HCT116 (cell line): ENCODE measurements at regions not wholly inside any gene's neighbourhood (a gene's known extent, or its start where the extent isn't known, plus 50 kb on each side); places are given as distances from the start of the nearest gene placed in this dataset.

Experiments
- ATAC-seq: fragments of 200-7000 bp; cut with Tn5 transposase; 2 replicates; pipeline ENCODE4 v1.9.1; 2020; ENCODE audit warnings: mild to moderate bottlenecking, moderate library complexity
- BruUV-seq: library from RNA; stranded (reverse); fragments of 400-500 nt; replicated peaks from 2 replicates; lab custom pipeline; 2021; lab: Mats Ljungman, UMichigan
- CTCF ChIA-PET: fragments of 300-600 bp; sonication (Branson Sonifier 250); formaldehyde crosslinking; loops from one replicate; lab custom pipeline; 2021; ENCODE audit warnings: antibody characterized with exemption; lab: Charles Lee
- POLR2A ChIA-PET: fragments of 300-600, 350-600 bp; sonication (Branson Sonifier 250); formaldehyde crosslinking; loops from one replicate; lab custom pipeline; 2021; ENCODE audit warnings: antibody characterized with exemption; lab: Charles Lee
- RAD21 ChIA-PET, 2 experiments: fragments of 300-600 bp; sonication (Branson Sonifier 250); formaldehyde crosslinking; loops; one replicate each; lab custom pipeline; 2023; ENCODE audit warnings: low total read pairs in 2 of 2; ENCODE audit not compliant: uncharacterized antibody in 2 of 2, unreplicated experiment in 2 of 2, low non-redundant PET in 1 of 2; lab: Charles Lee
- DNase-seq: peaks from one replicate; pipeline ENCODE4 v3.0.0-alpha.2; 2010; ENCODE audit warnings: low read depth, low spot score
- H2AFZ ChIP-seq: fragments of 200-600 bp; shearing (Covaris generic), sonication (generic); 2 replicates; pipeline ENCODE4 v1.6.1; 2017; ENCODE audit warnings: low read depth, mixed run types, mixed read lengths, antibody characterized with exemption, low read length; ENCODE audit not compliant: poor library complexity, severe bottlenecking
- H3K27ac ChIP-seq: 2 replicates; pipeline ENCODE4 v1.5.1; 2012; ENCODE audit warnings: low read depth, low read length
- H3K27me3 ChIP-seq: fragments of 200-600 bp; sonication (generic); 2 replicates; pipeline ENCODE4 v1.6.1; 2016; ENCODE audit warnings: mixed run types, low read length, mixed read lengths; ENCODE audit not compliant: insufficient read depth
- H3K36me3 ChIP-seq, 2 experiments: fragments of 200-500 bp in 1 of 2; fragments of 200-600 bp in 1 of 2; sonication (Bioruptor generic) in 1 of 2; sonication (generic) in 1 of 2; 2 replicates each; pipeline versions ENCODE4 v1.5.1 to v1.6.1; 2014 to 2016; ENCODE audit warnings: low read length in 2 of 2, inconsistent platforms in 1 of 2, mixed read lengths in 1 of 2, mixed run types in 1 of 2; ENCODE audit not compliant: insufficient read depth in 2 of 2, control insufficient read depth in 1 of 2
- H3K4me1 ChIP-seq, 2 experiments: fragments of 200-600 bp in 1 of 2; sonication (generic) in 1 of 2; 2 replicates each; pipeline versions ENCODE4 v1.5.1 to v1.6.1; 2012 to 2017; ENCODE audit warnings: low read length in 2 of 2, inconsistent platforms in 1 of 2, mild to moderate bottlenecking in 1 of 2, mixed read lengths in 1 of 2, mixed run types in 1 of 2, moderate library complexity in 1 of 2; ENCODE audit not compliant: insufficient read depth in 2 of 2, control insufficient read depth in 1 of 2
- H3K4me2 ChIP-seq: fragments of 200-600 bp; sonication (generic); 2 replicates; pipeline ENCODE4 v1.6.1; 2017; ENCODE audit warnings: mixed run types, low read length, mixed read lengths
- H3K4me3 ChIP-seq, 2 experiments: fragments of 200-600 bp in 1 of 2; sonication (generic) in 1 of 2; replicated peaks in 1 of 2; 2 replicates each; pipeline ENCODE4 v1.5.1; 2011 to 2016; ENCODE audit warnings: low read length in 2 of 2, control low read depth in 1 of 2, low read depth in 1 of 2, mild to moderate bottlenecking in 1 of 2, mixed read lengths in 1 of 2, mixed run types in 1 of 2
- H3K79me2 ChIP-seq: fragments of 200-600 bp; sonication (generic); 2 replicates; pipeline ENCODE4 v1.6.1; 2017; ENCODE audit warnings: mild to moderate bottlenecking, mixed run types, low read length, moderate library complexity, mixed read lengths; ENCODE audit not compliant: insufficient read depth
- H3K9ac ChIP-seq: fragments of 200-600 bp; sonication (generic); 2 replicates; pipeline ENCODE4 v1.6.1; 2016; ENCODE audit warnings: low read length, mixed read lengths
- H3K9me2 ChIP-seq: fragments of 200-600 bp; sonication (generic), shearing (Covaris generic); 2 replicates; pipeline ENCODE4 v1.6.1; 2017; ENCODE audit warnings: mixed run types, mild to moderate bottlenecking, moderate library complexity; ENCODE audit not compliant: insufficient read depth
- H3K9me3 ChIP-seq, 2 experiments: fragments of 200-500 bp in 1 of 2; fragments of 200-600 bp in 1 of 2; sonication (Bioruptor generic) in 1 of 2; sonication (generic) in 1 of 2; 2 replicates each; pipeline ENCODE4 v1.6.1; 2014 to 2017; ENCODE audit warnings: low read length in 2 of 2, mixed read lengths in 2 of 2, inconsistent platforms in 1 of 2, low read depth in 1 of 2, mild to moderate bottlenecking in 1 of 2, mixed run types in 1 of 2, moderate library complexity in 1 of 2; ENCODE audit not compliant: control insufficient read depth in 1 of 2, insufficient read depth in 1 of 2
- H4K20me1 ChIP-seq: fragments of 200-600 bp; sonication (generic), shearing (Covaris generic); 2 replicates; pipeline ENCODE4 v1.6.1; 2017; ENCODE audit warnings: mixed run types, mild to moderate bottlenecking, moderate library complexity; ENCODE audit not compliant: insufficient read depth
- CBX3 ChIP-seq: IDR thresholded peaks from 2 replicates; pipeline ENCODE4 v1.6.1; 2012; ENCODE audit warnings: low read depth
- CTCF ChIP-seq, 3 experiments: fragments of 200-600 bp in 1 of 3; sonication (generic) in 1 of 3; IDR thresholded peaks in 2 of 3; conservative IDR thresholded peaks in 1 of 3; 2 replicates each; pipeline ENCODE4 v1.5.1; 2012 to 2017; ENCODE audit warnings: low read depth in 2 of 3, low read length in 2 of 3, antibody characterized with exemption in 1 of 3, borderline replicate concordance in 1 of 3, control low read depth in 1 of 3, mild to moderate bottlenecking in 1 of 3, mixed read lengths in 1 of 3, mixed run types in 1 of 3, moderate library complexity in 1 of 3; ENCODE audit not compliant: insufficient read depth in 1 of 3
- EGR1 ChIP-seq: IDR thresholded peaks from 2 replicates; pipeline ENCODE4 v1.6.1; 2012; ENCODE audit warnings: low read depth
- ELF1 ChIP-seq: IDR thresholded peaks from 2 replicates; pipeline ENCODE4 v1.6.1; 2012; ENCODE audit warnings: low read depth, borderline replicate concordance
- EZH2 ChIP-seq: fragments of 200-600 bp; sonication (generic); IDR thresholded peaks from 2 replicates; pipeline ENCODE4 v1.6.1; 2017; ENCODE audit warnings: antibody characterized with exemption, mixed run types
- EZH2phosphoT487 ChIP-seq: fragments of 200-600 bp; IDR thresholded peaks from 2 replicates; pipeline ENCODE4 v1.6.1; 2018; ENCODE audit warnings: antibody characterized with exemption, borderline replicate concordance
- MAX ChIP-seq: IDR thresholded peaks from 2 replicates; pipeline ENCODE4 v1.6.1; 2012
- POLR2A ChIP-seq: IDR thresholded peaks from 2 replicates; pipeline ENCODE4 v1.7.0; 2011; ENCODE audit warnings: borderline replicate concordance; ENCODE audit not compliant: insufficient read depth, insufficient read length; ENCODE audit errors: extremely low read depth
- RAD21 ChIP-seq: IDR thresholded peaks from 2 replicates; pipeline ENCODE4 v1.6.1; 2012; ENCODE audit warnings: low read depth, mild to moderate bottlenecking
- SIN3A ChIP-seq: IDR thresholded peaks from 2 replicates; pipeline ENCODE4 v1.6.1; 2012; ENCODE audit warnings: low read depth
- SP1 ChIP-seq: IDR thresholded peaks from 2 replicates; pipeline ENCODE4 v1.6.1; 2012; ENCODE audit warnings: low read depth
- SRF ChIP-seq: IDR thresholded peaks from 2 replicates; pipeline ENCODE4 v1.6.1; 2012; ENCODE audit warnings: low read depth
- TCF7L2 ChIP-seq: IDR thresholded peaks from 2 replicates; pipeline ENCODE4 v1.7.0; 2011; ENCODE audit warnings: borderline replicate concordance, inconsistent platforms; ENCODE audit not compliant: insufficient read depth, insufficient read length; ENCODE audit errors: extremely low read depth
- YY1 ChIP-seq: IDR thresholded peaks from 2 replicates; pipeline ENCODE4 v1.6.1; 2011; ENCODE audit warnings: low read length, low read depth, moderate library complexity, mild to moderate bottlenecking; ENCODE audit not compliant: insufficient replicate concordance; ENCODE audit errors: extremely low read depth
- ZNF274 ChIP-seq: fragments of 200-500 bp; sonication (Bioruptor generic); IDR thresholded peaks from 2 replicates; pipeline ENCODE4 v1.6.1; 2014; ENCODE audit warnings: mild to moderate bottlenecking, low read depth, low read length, inconsistent platforms
- intact Hi-C: fragments of 100-400 bp; cut with micrococcal nuclease; formaldehyde crosslinking; loops from 2 replicates; pipeline ENCODE4 v1.10.0; 2022

GRCh38 chr12:102763061-102763460 is 154.0 kb downstream of the PAH start:
- intact Hi-C loops = no loop called here
- Histone ChIP-seq H3K27me3 (peaks cover 51% of the 10 kb centered on the region), H3K27ac (no peak overlapping the region)
- TF ChIP-seq CTCF (IDR thresholded peaks at IDR 0.05 in 2 of 3, conservative IDR thresholded peaks at IDR 0.05 in 1 of 3; ENCODE audit: borderline replicate concordance in 1 of 3, insufficient read depth in 1 of 3, low read depth in 2 of 3, low read length in 2 of 3) = no peak
- no peak for TF ChIP-seq SRF
- TF ChIP-seq POLR2A = no peak
- no peak for TF ChIP-seq EGR1
- TF ChIP-seq EZH2 = no peak
- no peak for TF ChIP-seq ZNF274
- TF ChIP-seq SIN3A = no peak
- TF ChIP-seq MAX = no peak
- no peak for TF ChIP-seq CBX3
- no peak for TF ChIP-seq TCF7L2
- no peak for TF ChIP-seq SP1
- TF ChIP-seq EZH2phosphoT487 = no peak
- TF ChIP-seq RAD21 = no peak
- TF ChIP-seq YY1 = no peak
- TF ChIP-seq ELF1 = no peak
- TF ChIP-seq, all 23 proteins: peak for 0
- DNase-seq = no peak
- no peak overlapping the region for H2AFZ ChIP-seq
- ChIA-PET RAD21 (no interaction called here), POLR2A (interaction anchor here (0.8 kb wide), 1 partner anchor 848 kb away, joined by 3 read pairs; no protein-coding TSS in a partner anchor), CTCF (no interaction called here)
- H3K4me3 ChIP-seq = no peak overlapping the region
- H3K4me2 ChIP-seq = no peak overlapping the region
- no peak overlapping the region for H3K9ac ChIP-seq
- H3K36me3 ChIP-seq = no peaks in the 10 kb centered on the region
- no peaks in the 10 kb centered on the region for H3K4me1 ChIP-seq
- H3K9me3 ChIP-seq = no peaks in the 10 kb centered on the region
- no peak for ATAC-seq
- no peaks in the 10 kb centered on the region for H3K79me2 ChIP-seq
- H3K9me2 ChIP-seq = no peaks in the 10 kb centered on the region
- H4K20me1 ChIP-seq = no peaks in the 10 kb centered on the region
- BruUV-seq = no TSS peak
